CD4-positive, alpha-beta T cell treated with Interleukin-6 for 4 hours (primary cell): ENCODE measurements at regions not wholly inside any gene's neighbourhood (a gene's known extent, or its start where the extent isn't known, plus 50 kb on each side); places are given as distances from the start of the nearest gene placed in this dataset.

Experiments
- DNase-seq: peaks from one replicate; pipeline ENCODE4 v3.0.0-alpha.2; 2020; ENCODE audit warnings: mixed read lengths

- no peak for DNase-seq
Observed at GRCh38 chr6:163814494-163815364, 400.2 kb downstream of the QKI start.

DNA sequence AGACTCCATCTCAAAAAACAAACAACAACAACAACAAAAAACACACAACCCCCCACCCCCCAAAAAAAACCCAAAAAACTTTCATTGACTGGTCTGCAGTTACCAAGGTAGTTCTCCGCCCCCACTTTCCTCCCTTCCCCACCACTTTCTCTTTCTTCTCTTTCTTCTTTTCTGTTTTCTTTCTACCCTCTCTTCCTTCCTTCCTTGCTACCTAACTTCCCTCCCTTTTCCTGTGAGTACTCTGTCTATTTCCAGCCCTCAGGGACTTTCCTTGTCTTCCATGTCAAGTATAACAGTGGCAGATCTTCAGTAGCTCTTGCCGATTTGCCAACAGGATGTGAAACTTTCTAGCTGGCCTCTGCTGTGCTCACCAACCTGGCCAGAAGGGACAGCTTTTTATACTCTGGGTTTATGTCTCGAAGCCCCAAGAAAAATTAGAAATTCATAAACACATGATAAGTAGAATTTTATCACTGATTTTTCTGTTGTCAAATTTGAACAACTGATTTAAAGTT is 399.5 kb downstream of the QKI start:
- DNase-seq, result no peak

- DNase-seq, result no peak
Observed at GRCh38 chr6:163811317-163811716, 396.8 kb downstream of the QKI start.

DNA sequence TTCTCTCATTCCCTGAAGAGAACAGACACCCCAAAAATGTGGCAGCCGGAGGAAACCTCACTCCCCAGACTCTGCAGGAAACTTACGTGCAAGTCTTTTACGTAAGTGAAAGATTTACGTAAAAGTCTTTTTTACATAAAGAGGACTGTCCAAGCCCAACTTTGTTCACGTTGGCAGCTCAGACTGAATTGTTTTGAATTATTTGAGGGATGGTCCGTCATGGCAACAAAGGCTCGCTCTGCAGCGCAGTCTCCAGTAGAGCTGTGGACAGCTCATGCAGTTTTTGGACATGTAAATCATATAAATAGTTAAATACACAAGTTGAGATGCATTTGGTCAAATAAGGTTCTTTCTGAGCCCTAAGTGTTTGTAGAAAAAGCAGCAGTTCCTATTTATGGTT is 394.8 kb downstream of the QKI start:
- no peak for DNase-seq

DNA sequence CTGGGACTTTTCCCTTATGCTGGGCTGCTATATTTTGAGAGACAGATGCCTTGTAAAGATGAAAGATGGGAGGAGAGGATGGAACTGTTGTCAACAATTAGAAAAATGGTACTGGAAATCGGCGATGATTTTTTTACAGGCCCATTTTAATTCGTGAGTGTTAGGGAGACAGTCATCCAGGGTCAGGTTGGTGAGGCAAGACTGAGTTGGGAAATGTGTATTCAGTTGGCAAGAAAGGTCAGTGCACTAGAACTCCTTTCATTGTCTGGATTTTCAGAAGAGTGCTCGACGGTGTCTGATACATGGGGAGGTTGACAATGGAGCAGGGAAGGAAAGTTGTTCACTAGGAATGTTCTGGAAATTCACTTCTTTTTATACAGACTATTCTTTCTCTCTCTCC is 394.4 kb downstream of the QKI start:
- DNase-seq, result no peak

DNA sequence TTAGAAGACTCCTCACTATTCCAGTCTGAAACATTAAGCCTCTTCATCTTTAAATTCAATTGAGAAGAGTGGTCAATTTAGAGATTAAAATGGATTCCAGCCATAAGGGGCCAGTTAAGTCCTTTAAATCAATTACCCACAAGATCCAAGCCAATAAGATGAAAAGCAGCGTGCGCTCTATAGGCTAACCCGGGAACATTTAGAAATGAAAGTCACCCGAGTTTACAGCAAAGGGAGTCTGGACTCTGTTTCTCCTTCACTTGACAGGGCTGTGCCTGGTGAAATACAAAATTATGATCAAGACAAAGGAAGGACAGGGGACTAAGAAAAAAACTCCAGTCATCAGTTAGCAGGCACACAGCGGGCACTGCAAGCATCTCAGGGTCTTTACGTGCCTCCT is 393.7 kb downstream of the QKI start:
- DNase-seq, result no peak

DNA sequence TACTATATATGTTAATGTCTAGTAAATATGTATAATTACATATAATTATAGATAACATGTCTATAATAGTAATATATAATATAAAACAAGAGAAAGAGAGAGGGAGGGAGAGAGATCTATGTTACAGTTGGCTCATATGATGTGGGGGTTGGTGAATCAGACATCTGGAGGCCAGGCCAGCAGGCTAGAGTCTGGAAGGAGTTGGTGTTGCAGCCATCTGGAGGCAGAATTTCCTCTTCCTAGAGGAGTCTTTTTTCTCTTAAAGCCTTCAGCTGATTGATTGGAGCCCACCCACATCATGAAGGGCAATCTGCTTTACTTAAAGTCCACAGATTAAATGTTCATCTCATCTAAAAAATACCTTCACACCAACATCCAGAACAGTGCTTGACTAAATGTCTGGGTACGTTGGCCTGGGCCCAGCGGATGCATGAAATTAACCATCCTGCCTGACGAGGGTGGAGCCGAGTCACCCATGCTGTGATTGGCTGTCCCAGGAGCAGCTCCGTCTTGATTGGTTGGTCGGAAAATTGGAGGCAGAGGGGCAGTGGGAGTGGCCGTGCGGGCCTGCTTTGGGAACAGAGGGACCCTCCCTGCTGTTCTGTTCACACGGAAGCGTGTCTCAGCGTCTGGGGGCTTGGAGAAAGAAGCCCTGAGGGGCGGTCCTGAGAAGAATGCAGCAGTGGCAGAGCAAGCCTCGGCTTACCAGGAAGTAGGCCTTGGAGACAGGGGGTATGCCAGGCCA is 392.4 kb downstream of the QKI start:
- DNase-seq, result no peak

GRCh38 chr6:163804991-163805390 is 390.5 kb downstream of the QKI start:
- no peak for DNase-seq

DNA sequence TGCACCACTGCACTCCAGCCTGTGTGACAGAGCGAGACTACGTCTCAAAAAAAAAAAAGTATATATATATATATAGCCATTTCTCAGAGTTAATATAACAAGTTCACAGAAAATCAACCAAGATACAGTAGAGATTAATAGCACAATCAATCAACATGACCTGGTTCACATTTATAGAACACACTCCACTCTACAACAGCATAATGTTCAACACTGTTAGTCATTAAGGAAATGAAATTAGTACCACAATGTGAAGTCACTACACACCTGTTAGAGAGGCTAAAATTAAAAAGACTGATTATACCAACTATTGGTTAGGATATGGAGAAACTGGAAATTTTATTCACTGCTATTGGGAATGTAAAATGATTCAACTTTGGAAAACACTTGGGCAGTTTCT is 387.7 kb downstream of the QKI start:
- no peak for DNase-seq

DNA sequence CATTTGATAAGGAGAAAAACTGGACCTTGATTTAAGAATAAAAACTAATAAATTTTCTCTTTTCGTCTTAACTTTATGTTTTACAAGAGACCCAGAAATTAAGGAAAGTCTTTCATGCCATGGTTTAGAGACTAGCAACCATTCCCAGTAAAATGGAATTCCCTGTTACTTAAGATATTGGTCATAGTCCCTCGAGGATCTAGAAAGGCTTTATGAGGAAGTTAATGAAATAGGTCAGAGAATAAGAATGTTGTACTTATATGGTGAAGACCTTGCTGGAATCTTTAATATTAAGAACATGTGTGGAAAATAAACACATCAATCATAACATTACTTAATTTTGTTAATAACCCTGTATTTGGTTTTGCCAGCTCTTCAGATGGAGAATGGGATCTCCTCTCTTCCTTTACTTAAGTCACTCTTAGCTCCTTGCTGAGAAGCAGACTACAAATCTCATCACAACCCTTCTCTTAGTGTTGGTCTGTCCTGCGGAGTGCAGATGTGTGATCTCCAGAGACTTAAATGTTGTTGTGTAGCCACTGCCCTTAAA is 382.9 kb downstream of the QKI start:
- DNase-seq, result no peak

DNA sequence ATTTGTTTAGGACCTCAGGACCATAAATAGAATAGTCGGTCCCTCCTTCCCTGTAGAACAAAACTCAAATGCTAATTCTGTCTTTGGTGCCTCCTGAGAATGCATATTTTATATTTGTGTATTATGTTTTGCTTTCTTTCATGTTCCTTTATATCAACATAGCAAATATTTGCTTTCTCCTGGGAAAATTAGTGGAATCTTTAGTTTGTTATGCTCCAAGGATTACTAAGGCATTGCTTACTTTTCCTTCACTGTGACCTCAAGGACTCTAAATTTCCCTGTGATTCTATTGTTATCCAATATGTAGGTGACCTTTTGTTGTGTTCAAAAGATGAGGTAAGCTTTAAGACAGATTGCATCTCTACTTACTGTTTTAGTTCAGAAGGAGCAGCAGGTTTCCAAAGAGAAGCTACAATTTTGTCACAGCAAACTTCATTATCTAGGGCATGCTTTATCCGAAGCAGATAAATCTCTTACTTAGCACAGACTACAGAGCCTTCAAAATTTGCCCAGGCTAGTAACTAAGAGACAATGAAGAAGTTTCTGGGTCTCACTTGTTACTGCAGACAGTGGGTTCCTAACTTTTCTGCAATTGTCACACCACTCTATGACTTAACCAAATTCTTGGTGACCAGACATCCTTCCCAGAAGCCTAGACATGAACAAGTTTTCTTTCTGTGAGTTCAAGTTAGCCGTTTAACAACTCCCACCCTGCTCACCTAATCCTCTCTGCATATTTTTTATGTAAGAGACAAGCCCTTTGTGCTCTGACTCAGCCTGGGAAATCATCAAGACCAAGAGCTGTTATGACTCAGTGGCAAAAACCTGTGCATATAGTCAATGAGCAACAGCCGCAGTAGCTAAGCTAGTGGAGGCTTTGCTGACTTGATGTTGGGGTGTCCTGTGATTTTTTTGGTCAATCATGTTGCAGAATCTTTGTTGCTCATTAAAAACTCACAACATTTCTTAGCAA is 378.8 kb downstream of the QKI start:
- no peak for DNase-seq

- no peak for DNase-seq
Observed at GRCh38 chr6:163790266-163790840, 375.8 kb downstream of the QKI start.

DNA sequence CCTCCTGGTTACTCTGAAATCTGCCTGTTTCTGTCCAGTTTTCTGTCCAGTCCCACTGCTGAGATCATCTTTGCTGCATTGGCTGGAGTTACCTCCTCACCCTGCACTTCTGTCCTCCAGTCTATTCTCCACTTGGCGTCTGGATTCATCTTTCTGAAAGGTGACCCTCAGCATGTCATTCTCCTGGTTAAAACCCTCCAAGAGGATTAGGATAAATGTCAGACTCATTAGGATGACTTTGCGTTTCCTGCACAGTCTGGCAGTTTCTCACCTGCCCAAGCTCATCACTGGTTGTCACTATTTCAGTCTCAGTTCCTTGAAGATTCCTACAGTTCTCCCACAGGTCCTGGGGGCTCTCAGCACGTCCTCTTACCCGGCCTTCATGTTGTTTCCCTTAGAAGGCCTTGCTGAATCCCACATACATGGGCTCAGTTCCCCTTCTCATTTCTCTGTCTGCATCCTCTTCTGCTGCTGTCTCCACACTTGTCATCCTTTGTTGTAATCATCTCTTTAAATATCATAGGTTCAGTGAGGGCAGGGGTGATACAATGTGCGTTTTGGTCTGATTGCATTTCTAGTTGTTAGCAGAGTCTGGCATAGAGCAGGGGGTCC is 374.8 kb downstream of the QKI start:
- no peak for DNase-seq

DNA sequence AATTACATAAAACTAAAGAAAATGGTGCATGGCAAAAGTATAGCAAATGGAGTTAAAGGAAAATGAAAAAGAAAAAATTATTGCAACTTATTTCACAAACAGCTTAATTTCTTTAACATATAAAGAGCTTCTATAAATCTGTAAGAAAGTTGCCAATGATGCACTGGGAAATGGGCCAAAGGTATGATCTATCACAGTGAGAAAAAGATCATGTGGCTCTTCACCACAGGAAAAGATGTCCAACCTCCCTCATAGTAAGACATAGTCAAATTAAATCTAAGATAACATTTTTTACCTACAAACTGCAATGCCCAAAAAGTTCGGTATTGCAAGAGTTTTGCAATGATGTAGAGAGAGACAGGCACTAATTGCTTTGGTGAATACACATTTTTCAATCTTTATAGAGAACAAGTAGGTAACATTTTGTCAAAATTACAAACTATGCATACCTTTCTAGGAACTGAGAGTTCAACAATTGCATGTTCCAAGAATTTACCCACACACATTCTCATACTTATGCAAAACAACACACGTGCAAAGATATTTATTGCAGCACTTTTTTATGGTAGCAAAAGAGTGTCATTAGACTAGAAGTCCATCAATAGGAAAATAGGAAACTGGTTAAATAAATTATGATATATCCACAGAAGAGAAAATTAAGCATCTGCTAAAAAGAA is 372.6 kb downstream of the QKI start:
- DNase-seq, result no peak

GRCh38 chr6:163782436-163783003 is 368.0 kb downstream of the QKI start:
- DNase-seq, result no peak

DNA sequence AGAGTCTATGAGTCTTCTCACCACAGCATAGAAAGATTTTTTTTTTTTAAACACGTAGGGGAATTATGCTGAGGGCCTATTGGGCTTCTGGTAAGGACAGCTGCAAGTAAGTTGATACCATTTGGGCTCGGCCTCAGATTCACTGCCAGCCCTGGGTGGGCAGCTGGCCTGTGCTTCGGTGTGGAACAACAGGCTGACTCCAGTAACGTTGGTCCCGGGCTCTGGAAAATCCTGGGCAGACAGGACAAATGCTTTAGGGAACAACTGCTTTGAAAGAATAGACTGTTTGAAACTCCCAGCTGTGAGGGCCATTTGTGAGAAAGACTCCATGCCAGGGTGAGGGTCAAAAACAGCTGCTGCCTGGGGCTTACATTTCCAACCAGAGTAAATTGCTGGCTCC is 366.5 kb downstream of the QKI start:
- DNase-seq, result no peak

DNA sequence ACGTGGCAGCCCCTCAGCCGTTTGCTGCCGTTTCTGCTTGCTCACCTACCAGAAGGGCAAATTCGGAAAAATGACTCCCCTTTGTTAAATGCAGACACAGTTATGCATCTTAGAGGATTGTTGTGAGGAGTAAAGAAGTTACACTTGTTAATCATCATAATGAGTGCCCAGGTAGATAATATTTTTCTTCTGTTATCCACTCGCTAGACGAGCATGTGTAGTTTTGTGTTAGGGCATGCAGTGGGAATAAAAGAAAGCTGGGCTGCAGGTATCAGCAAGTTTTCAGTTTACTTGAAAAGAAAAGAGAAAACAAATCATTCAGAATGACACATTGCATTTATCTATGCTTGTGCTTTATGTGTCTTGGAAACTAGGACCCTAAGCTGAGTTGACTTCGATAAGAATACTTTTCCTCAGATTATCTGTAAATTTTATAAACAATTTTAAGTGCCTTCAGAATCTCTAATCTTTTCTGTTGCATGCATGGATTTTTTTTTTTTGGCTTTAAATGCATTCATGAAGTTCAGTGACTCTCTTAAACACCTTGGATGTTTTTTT is 365.3 kb downstream of the QKI start:
- DNase-seq, result no peak

DNA sequence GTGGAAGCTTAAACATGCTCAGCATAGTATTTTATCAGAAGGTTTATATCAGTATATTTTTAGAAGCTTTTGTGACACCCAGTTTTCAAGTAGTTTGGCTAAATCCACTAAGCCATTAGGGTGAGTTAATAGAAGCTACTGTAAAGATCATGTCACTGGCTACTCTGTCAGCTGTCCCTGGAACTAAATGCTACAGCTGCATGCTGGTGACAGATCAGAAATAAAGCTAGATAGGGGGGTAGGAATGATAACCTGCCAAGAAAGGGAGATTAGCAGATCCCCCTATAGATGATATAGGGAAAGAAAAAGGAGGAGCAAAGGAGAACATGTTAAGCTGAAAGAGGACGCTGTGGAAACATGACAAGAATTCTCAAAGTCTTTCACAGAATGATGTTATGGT is 363.2 kb downstream of the QKI start:
- no peak for DNase-seq

DNA sequence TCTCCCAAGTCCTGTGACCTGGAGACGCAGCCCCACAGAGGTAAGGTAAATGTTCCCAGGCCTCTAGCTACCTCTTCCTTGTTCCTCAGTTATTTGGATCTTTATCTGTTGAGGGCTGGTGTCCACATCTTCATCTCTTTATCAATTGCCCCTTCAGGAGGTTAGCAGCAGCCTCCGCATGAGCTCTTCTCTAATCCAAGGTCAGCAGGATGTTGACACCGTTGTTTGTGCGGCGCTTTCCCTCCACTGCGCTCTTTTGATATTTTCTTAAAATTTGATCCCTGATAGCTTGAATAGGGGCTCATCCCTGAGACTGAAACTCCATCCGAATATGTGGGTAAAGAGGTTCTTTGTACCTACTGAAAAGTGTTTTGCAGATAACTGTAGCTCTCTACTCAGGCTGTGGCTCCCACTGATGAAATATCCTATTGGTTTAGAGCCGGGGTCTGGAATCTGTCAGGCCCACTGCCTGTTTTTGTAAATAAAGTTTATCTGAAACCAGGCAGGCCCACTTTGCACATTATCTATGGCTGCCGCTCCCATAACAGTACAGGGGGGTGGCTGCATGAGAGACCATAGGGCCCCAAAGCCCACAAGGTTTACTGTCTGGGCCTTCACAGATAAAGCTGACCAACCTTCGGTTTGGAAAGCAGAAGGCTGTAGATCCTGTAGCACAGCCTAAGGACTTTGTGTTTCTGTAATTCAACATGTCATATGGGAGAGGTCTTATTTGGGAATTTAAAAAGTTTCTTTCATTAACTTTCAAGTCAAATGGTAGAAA is 362.6 kb downstream of the QKI start:
- DNase-seq, result no peak
